Stomach (tissue), 8 donors: ENCODE measurements at regions not wholly inside any gene's neighbourhood (a gene's known extent, or its start where the extent isn't known, plus 50 kb on each side); places are given as distances from the start of the nearest gene placed in this dataset.

Source experiments
- DNase-seq, 2 donors: peaks; one replicate each; pipeline versions ENCODE4 v3.0.0 to v3.0.0-alpha.2; 2013 to 2019
- H3K27ac ChIP-seq, 5 donors: fragments of 200-600 bp in 4 of 5; sonication (generic) in 4 of 5; one replicate each; pipeline ENCODE4 v1.5.1; 2013 to 2019; ENCODE audit warnings: mild to moderate bottlenecking in 1 of 5, moderate library complexity in 1 of 5
- H3K27me3 ChIP-seq, 3 donors: fragments of 200-600 bp; sonication (generic); one replicate each; pipeline ENCODE4 v1.5.1; 2017 to 2019; ENCODE audit warnings: mixed run types in 1 of 3
- H3K36me3 ChIP-seq, 4 donors: fragments of 200-600 bp; sonication (generic); 1 replicate in 3 of 4; 2 replicates in 1 of 4; pipeline ENCODE4 v1.5.1; 2016 to 2019
- H3K4me1 ChIP-seq, 4 donors: fragments of 200-600 bp; sonication (generic); one replicate each; pipeline ENCODE4 v1.5.1; 2016 to 2019
- H3K4me3 ChIP-seq, 4 donors: fragments of 200-600 bp; sonication (generic) in 3 of 4; one replicate each; pipeline ENCODE4 v1.5.1; 2016 to 2019; ENCODE audit warnings: mild to moderate bottlenecking in 1 of 4
- H3K9me3 ChIP-seq, 4 donors: fragments of 200-600 bp; sonication (generic); one replicate each; pipeline ENCODE4 v1.5.1; 2016 to 2019
- EP300 ChIP-seq: sonication (generic); formaldehyde crosslinking; IDR thresholded peaks from one replicate; pipeline ENCODE4 v1.6.1; 2017; ENCODE audit warnings: antibody characterized with exemption
- POLR2A ChIP-seq, 4 donors: fragments of 450-650 bp; IDR thresholded peaks; one replicate each; pipeline ENCODE4 v1.6.1; 2016; ENCODE audit warnings: antibody characterized with exemption in 4 of 4, control low read depth in 2 of 4, mild to moderate bottlenecking in 1 of 4, moderate library complexity in 1 of 4
- POLR2AphosphoS5 ChIP-seq, 3 donors: sonication (generic); formaldehyde crosslinking; IDR thresholded peaks; one replicate each; pipeline ENCODE4 v1.6.1; 2016; ENCODE audit warnings: antibody characterized with exemption in 3 of 3
- WGBS, 5 donors: extraction: QIAGEN DNeasy Blood & Tissue Kit in 3 of 5; methylation state at CpG; one replicate each; pipeline versions ENCODE4 v1.1.5 to v1.1.7; 2013 to 2018; 5-methylcytosine and 5-hydroxymethylcytosine counted together
- intact Hi-C: fragments of 100-400 bp; cut with DNase I; formaldehyde crosslinking; loops from one replicate; pipeline ENCODE4 v1.15.1; 2023; ENCODE audit warnings: low total_unique reads
- TF ChIP-seq, protein P1 (sequence below), 7 experiments: fragments of 450-650 bp in 4 of 7; fragments of 200-600 bp in 3 of 7; sonication (generic) in 3 of 7; IDR thresholded peaks; one replicate each; pipeline ENCODE4 v1.5.1; 2016 to 2019; ENCODE audit warnings: antibody characterized with exemption in 7 of 7, control low read depth in 2 of 7, mild to moderate bottlenecking in 1 of 7
- donor health status: healthy with polysubstance abuse.
- donor health status: Bipolar disorder and iron deficiency.
- donor health status: healthy.

DNA sequence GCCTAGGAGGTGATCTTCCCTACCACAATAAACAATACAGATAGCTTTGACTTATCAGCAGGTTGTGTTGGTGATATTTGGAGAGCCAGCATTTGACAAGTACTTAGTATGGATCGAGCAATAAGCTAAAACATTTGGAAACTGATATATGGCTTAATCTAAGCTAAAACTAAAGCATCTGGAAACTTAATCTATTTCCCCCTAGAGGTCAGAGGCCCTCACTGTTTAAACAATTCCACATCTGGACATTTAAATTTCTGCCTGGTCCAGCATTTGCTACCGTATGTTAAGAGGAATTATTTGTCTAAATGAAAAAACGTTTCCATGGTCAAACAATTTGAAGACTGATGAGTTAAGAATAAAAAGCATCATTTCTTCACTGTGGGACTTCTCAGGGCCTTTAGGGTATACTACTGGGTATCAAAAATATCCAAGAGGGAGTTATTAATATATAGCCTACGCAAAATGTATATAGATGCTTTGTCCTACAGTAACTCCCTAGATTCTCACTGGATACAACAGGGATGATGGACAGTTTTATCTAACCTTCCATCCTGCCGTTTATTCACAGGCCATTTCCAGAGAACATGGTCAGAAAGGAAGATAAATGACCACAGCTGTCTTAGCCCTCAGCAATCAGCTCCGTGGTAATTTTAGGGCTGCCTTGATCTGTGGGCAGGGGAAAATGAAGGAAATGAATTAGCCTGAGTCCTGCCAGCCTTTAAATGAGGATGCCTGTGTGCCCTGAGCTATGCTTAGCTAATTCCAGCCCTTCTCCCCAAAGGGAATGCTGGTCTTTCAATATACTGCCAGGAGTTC, 135.4 kb upstream of the NUDT4 start:
- H3K9me3 ChIP-seq, result peaks cover 0 to 19% (median 11%) of the 10 kb centered on the region in 4 donors
- no peak for DNase-seq
- WGBS, 5 donors, result 44 to 63% (median 48%) methylated on average over 6 of the region's 6 CpGs
- TF ChIP-seq POLR2A (IDR thresholded peaks at IDR 0.05) (no peak), POLR2AphosphoS5 (IDR thresholded peaks at IDR 0.05) (no peak), EP300 (no peak)
- TF ChIP-seq, protein P1, sequence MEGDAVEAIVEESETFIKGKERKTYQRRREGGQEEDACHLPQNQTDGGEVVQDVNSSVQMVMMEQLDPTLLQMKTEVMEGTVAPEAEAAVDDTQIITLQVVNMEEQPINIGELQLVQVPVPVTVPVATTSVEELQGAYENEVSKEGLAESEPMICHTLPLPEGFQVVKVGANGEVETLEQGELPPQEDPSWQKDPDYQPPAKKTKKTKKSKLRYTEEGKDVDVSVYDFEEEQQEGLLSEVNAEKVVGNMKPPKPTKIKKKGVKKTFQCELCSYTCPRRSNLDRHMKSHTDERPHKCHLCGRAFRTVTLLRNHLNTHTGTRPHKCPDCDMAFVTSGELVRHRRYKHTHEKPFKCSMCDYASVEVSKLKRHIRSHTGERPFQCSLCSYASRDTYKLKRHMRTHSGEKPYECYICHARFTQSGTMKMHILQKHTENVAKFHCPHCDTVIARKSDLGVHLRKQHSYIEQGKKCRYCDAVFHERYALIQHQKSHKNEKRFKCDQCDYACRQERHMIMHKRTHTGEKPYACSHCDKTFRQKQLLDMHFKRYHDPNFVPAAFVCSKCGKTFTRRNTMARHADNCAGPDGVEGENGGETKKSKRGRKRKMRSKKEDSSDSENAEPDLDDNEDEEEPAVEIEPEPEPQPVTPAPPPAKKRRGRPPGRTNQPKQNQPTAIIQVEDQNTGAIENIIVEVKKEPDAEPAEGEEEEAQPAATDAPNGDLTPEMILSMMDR (IDR thresholded peaks at IDR 0.05), result peak in 1 of 7 experiments; percentile 13
- no peaks in the 10 kb centered on the region for H3K27me3 ChIP-seq
- H3K36me3 ChIP-seq, result no peaks in the 10 kb centered on the region
- no peak overlapping the region for H3K4me3 ChIP-seq
- peak overlapping the region in 1 of 5 donors; percentile 2 for H3K27ac ChIP-seq
- peaks cover 0 to 27% (median 5%) of the 10 kb centered on the region in 4 donors for H3K4me1 ChIP-seq
- intact Hi-C loops, result no loop called here

GRCh38 chr12:93243382-93243688, 134.4 kb upstream of the NUDT4 start:
- Histone ChIP-seq H3K4me3 (no peak overlapping the region), H3K27me3 (no peaks in the 10 kb centered on the region), H3K27ac (peak overlapping the region in 3 of 5 donors; percentile 4 to 73 (median 71)), H3K9me3 (peaks cover 0 to 10% (median 6%) of the 10 kb centered on the region in 4 donors), H3K36me3 (no peaks in the 10 kb centered on the region), H3K4me1 (peaks cover 0 to 27% (median 5%) of the 10 kb centered on the region in 4 donors)
- intact Hi-C loops, result no loop called here
- TF ChIP-seq, protein P1 (IDR thresholded peaks at IDR 0.05), result no peak
- TF ChIP-seq POLR2AphosphoS5 (IDR thresholded peaks at IDR 0.05), result no peak
- TF ChIP-seq POLR2A (IDR thresholded peaks at IDR 0.05), result no peak
- TF ChIP-seq EP300, result no peak
- WGBS, 5 donors, result 63 to 88% (median 79%) methylated on average over 3 of the region's 3 CpGs
- DNase-seq, result no peak

DNA sequence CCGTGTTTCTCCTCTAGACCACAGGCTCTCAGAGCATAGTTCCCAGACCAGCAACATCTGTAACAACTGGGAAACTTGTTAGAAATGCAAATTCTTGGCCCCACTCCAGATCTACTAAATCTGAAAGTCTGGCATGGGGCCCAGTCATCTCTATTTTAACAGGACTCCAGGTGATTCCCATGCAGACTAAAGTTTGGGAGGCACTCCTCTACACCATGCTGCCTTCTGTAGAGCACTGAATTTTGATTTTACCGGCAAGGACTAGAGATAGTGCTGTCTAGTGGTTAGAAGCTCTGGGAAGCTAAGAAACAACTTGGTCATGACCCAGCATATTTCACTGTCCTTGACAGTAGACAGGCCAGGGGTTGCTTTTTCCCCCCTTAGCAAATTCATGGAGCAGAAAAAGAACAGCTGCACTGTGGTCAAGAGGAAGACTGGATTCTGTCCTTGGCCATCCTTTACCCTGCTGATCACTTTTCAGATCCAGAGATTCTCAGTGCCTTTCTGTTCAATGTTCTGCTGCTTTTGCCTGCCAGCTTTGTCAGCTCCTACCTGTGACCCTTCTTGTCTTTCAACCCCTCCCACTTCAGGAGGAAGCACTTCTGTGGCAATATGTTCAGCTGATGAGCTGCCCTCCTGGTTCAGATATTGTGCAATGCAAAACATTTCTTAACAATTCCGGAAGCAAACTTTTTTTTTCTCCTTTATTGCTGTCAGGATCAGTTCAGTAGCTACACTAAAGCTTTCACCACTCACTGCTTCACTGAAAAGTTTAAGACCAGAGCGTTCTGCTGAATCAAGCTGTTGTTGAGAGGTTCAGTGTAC, 133.8 kb upstream of the NUDT4 start:
- H3K4me1 ChIP-seq, result peaks cover 0 to 27% (median 5%) of the 10 kb centered on the region in 4 donors
- WGBS, 5 donors, result 23 to 48% (median 43%) methylated on average over 4 of the region's 4 CpGs

More for the DNA sequence above, 133.8 kb upstream of the NUDT4 start:
- peak in 1 of 2 donors; percentile 73 for DNase-seq
- Histone ChIP-seq H3K27ac (peak overlapping the region in 3 of 5 donors; percentile 55 to 73 (median 71)), H3K4me3 (no peak overlapping the region), H3K36me3 (no peaks in the 10 kb centered on the region), H3K9me3 (peaks cover 0 to 10% (median 5%) of the 10 kb centered on the region in 4 donors), H3K27me3 (no peaks in the 10 kb centered on the region)
- intact Hi-C loops, result no loop called here
- TF ChIP-seq, protein P1 (IDR thresholded peaks at IDR 0.05), result no peak
- TF ChIP-seq POLR2AphosphoS5 (IDR thresholded peaks at IDR 0.05), result peak in 2 of 3 donors; percentile 60 to 65
- TF ChIP-seq EP300, result no peak
- no peak for TF ChIP-seq POLR2A (IDR thresholded peaks at IDR 0.05)
